Uterus (tissue), 2 donors: ENCODE measurements at regions not wholly inside any gene's neighbourhood (a gene's known extent, or its start where the extent isn't known, plus 50 kb on each side); places are given as distances from the start of the nearest gene placed in this dataset.

ENCODE experiments used
- POLR2A ChIP-seq, 2 donors: fragments of 450-650 bp; IDR thresholded peaks; one replicate each; pipeline ENCODE4 v1.6.1; 2016; ENCODE audit warnings: antibody characterized with exemption in 2 of 2, mild to moderate bottlenecking in 1 of 2, moderate library complexity in 1 of 2
- TF ChIP-seq, protein P1 (sequence below), 4 experiments: fragments of 200-600 bp in 2 of 4; fragments of 450-650 bp in 2 of 4; sonication (generic) in 2 of 4; IDR thresholded peaks; one replicate each; pipeline ENCODE4 v1.5.1; 2016 to 2019; ENCODE audit warnings: antibody characterized with exemption in 4 of 4, mild to moderate bottlenecking in 2 of 4, moderate library complexity in 1 of 4

DNA sequence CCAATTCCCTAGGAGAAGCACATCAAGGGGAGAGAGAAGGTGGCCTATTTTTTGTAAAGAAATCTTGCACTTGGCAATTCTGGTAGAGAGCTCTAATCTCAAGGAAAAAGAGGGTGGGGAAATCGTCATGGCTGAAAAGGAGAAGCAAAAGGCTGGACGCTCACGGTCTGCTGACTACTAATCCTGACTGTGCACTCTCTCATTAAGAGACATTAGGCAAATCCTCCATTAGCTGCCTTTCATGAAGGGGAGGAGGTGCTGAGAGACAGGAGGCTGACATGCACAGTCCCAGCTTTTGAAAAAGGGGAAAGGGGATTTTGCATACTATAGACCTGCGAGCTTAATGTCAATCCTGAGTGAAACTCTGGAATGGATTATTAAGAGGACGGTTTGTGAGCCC is 170.0 kb downstream of the NR2F2 start:
- TF ChIP-seq, protein P1, sequence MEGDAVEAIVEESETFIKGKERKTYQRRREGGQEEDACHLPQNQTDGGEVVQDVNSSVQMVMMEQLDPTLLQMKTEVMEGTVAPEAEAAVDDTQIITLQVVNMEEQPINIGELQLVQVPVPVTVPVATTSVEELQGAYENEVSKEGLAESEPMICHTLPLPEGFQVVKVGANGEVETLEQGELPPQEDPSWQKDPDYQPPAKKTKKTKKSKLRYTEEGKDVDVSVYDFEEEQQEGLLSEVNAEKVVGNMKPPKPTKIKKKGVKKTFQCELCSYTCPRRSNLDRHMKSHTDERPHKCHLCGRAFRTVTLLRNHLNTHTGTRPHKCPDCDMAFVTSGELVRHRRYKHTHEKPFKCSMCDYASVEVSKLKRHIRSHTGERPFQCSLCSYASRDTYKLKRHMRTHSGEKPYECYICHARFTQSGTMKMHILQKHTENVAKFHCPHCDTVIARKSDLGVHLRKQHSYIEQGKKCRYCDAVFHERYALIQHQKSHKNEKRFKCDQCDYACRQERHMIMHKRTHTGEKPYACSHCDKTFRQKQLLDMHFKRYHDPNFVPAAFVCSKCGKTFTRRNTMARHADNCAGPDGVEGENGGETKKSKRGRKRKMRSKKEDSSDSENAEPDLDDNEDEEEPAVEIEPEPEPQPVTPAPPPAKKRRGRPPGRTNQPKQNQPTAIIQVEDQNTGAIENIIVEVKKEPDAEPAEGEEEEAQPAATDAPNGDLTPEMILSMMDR (IDR thresholded peaks at IDR 0.05) = no peak
- no peak for TF ChIP-seq POLR2A (IDR thresholded peaks at IDR 0.05)
